Tibial artery (tissue), 4 donors: ENCODE measurements at regions not wholly inside any gene's neighbourhood (a gene's known extent, or its start where the extent isn't known, plus 50 kb on each side); places are given as distances from the start of the nearest gene placed in this dataset.

Experiments
- DNase-seq, 2 donors: peaks; one replicate each; pipeline ENCODE4 v3.0.0-alpha.2; 2019
- H3K27ac ChIP-seq, 2 donors: fragments of 200-600 bp; sonication (generic) in 1 of 2; 1 replicate in 1 of 2; 2 replicates in 1 of 2; pipeline ENCODE4 v1.5.1; 2018 to 2019; ENCODE audit warnings: mild to moderate bottlenecking in 1 of 2
- H3K27me3 ChIP-seq, 2 donors: fragments of 200-600 bp; sonication (generic) in 1 of 2; one replicate each; pipeline versions ENCODE4 v1.5.1 to v1.6.0; 2016 to 2019
- H3K36me3 ChIP-seq, 3 donors: fragments of 200-600 bp; sonication (generic) in 2 of 3; one replicate each; pipeline ENCODE4 v1.5.1; 2016 to 2019; ENCODE audit warnings: mild to moderate bottlenecking in 2 of 3
- H3K4me1 ChIP-seq, 4 donors: fragments of 200-600 bp; sonication (generic) in 2 of 4; 1 replicate in 3 of 4; 2 replicates in 1 of 4; pipeline ENCODE4 v1.5.1; 2016 to 2019
- H3K4me3 ChIP-seq, 2 donors: fragments of 200-600 bp; sonication (generic) in 1 of 2; 1 replicate in 1 of 2; 2 replicates in 1 of 2; pipeline ENCODE4 v1.5.1; 2018 to 2019; ENCODE audit warnings: mild to moderate bottlenecking in 2 of 2
- H3K9me3 ChIP-seq, 3 donors: fragments of 200-600 bp; sonication (generic) in 1 of 3; one replicate each; pipeline ENCODE4 v1.5.1; 2016 to 2019
- CTCF ChIP-seq, 2 experiments: fragments of 200-600 bp in 1 of 2; fragments of 450-650 bp in 1 of 2; IDR thresholded peaks; one replicate each; pipeline ENCODE4 v1.5.1; 2017 to 2019; ENCODE audit warnings: antibody characterized with exemption in 2 of 2, mild to moderate bottlenecking in 1 of 2, moderate library complexity in 1 of 2
- intact Hi-C: fragments of 100-400 bp; cut with DNase I; formaldehyde crosslinking; loops from one replicate; pipeline ENCODE4 v1.15.0; 2023; ENCODE audit warnings: low total_unique reads

DNA sequence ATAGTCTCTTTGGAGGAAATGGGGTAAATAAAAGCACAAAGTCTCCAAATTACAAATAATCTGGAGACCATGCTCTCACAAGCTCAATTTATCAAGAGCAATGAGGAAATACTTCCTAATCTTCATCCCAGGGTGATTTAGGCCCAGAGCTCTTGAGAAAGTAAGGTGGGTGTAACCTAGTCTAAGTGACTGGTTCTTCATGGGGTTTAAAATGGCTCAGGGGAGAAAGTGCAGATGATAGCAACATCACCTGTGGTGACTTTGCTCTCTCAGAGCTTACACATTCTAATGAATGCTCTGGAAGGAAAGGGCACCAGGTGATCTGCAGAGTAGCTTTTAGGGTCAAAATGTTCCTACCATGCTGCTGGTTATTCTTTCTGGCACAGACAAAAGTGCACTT is 118.4 kb upstream of the TP63 start:
- intact Hi-C loops = no loop called here
- H3K27me3 ChIP-seq = no peaks in the 10 kb centered on the region
- no peaks in the 10 kb centered on the region for H3K36me3 ChIP-seq
- TF ChIP-seq CTCF (IDR thresholded peaks at IDR 0.05) = no peak
- H3K9me3 ChIP-seq = no peaks in the 10 kb centered on the region
- H3K4me3 ChIP-seq = no peak overlapping the region
- no peak for DNase-seq
- H3K27ac ChIP-seq = no peak overlapping the region
- peaks cover 0 to 16% (median 12%) of the 10 kb centered on the region in 4 donors for H3K4me1 ChIP-seq

GRCh38 chr3:189513281-189514117 is 117.7 kb upstream of the TP63 start:
- peaks cover 0 to 16% (median 10%) of the 10 kb centered on the region in 4 donors for H3K4me1 ChIP-seq
- H3K27me3 ChIP-seq = no peaks in the 10 kb centered on the region
- H3K36me3 ChIP-seq = no peaks in the 10 kb centered on the region
- TF ChIP-seq CTCF (IDR thresholded peaks at IDR 0.05) = no peak
- H3K4me3 ChIP-seq = no peak overlapping the region
- intact Hi-C loops = no loop called here
- DNase-seq = no peak
- H3K9me3 ChIP-seq = no peaks in the 10 kb centered on the region
- no peak overlapping the region for H3K27ac ChIP-seq

DNA sequence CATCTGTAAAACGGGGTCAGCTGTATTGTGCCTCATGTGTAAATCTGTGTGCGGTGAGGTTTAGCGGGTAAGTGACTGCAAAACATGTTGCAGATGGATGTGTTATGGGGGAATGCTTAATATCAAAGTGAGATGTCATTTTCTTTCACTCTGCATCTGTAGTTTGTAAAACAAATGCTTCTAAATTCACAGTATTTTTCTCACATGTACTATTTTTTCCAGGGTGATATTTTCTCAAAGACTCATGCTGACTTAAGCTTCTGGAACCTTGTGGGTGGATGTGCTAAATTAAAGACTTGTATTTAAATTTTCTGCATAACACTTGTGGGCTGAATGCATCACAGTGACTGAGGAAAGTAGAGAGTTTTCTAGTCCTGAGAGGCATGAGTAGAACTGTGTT is 115.2 kb upstream of the TP63 start:
- Histone ChIP-seq H3K4me1 (no peaks in the 10 kb centered on the region), H3K27me3 (no peaks in the 10 kb centered on the region), H3K4me3 (no peak overlapping the region), H3K9me3 (peaks cover 0 to 10% (median 4%) of the 10 kb centered on the region in 3 donors), H3K36me3 (no peaks in the 10 kb centered on the region), H3K27ac (no peak overlapping the region)
- no peak for DNase-seq
- intact Hi-C loops = no loop called here
- no peak for TF ChIP-seq CTCF (IDR thresholded peaks at IDR 0.05)

DNA sequence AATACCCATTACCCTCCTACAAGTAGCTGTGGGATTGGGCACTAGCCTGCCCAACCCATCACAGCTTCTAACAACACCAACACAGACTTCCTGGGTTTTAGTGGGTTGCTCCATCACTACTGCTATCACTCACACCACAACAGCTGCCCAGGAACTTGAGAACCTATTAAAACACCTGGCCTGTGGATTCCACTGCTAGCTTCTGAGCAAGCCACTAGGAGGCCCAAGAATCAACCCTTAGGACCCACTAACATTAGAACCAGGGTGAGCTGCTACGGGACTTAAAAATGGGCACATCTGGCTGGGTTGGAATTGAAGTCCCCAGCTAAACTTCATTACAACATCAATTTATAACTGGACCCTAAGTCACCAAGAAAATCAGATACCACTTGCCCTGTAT is 113.2 kb upstream of the TP63 start:
- intact Hi-C loops = no loop called here
- Histone ChIP-seq H3K27me3 (no peaks in the 10 kb centered on the region), H3K9me3 (peaks cover 0 to 10% (median 4%) of the 10 kb centered on the region in 3 donors), H3K4me1 (no peaks in the 10 kb centered on the region), H3K36me3 (no peaks in the 10 kb centered on the region), H3K4me3 (no peak overlapping the region), H3K27ac (no peak overlapping the region)
- no peak for TF ChIP-seq CTCF (IDR thresholded peaks at IDR 0.05)
- no peak for DNase-seq

- DNase-seq = no peak
- no peaks in the 10 kb centered on the region for H3K27me3 ChIP-seq
- H3K4me3 ChIP-seq = no peak overlapping the region
- H3K4me1 ChIP-seq = no peaks in the 10 kb centered on the region
- TF ChIP-seq CTCF (IDR thresholded peaks at IDR 0.05) = no peak
- intact Hi-C loops = no loop called here
- H3K9me3 ChIP-seq = peaks cover 0 to 10% (median 4%) of the 10 kb centered on the region in 3 donors
- H3K36me3 ChIP-seq = no peaks in the 10 kb centered on the region
- H3K27ac ChIP-seq = no peak overlapping the region
Measured at GRCh38 chr3:189519458-189519857, 111.7 kb upstream of the TP63 start.
